ENCODE measurements at regions not wholly inside any gene's neighbourhood (a gene's known extent, or its start where the extent isn't known, plus 50 kb on each side); places are given as distances from the start of the nearest gene placed in this dataset.

GRCh38 chr12:4147031-4147481 lies 126.5 kb upstream of the CCND2 start:
- CTCF ChIA-PET (ENCODE audit: low intra/inter-chr PET ratio, low total read pairs) = no interaction called here

More at GRCh38 chr12:4147031-4147481, 126.5 kb upstream of the CCND2 start:
- no peak overlapping the region for H2AFZ ChIP-seq (ENCODE audit: low read length)
- ATAC-seq = no peak
- no peak overlapping the region for H3K9ac ChIP-seq (ENCODE audit: insufficient read depth, low read depth, low read length)
- no TSS peak for BruUV-seq (replicated peaks)
- TF ChIP-seq NCOA1 (CRISPR knock-in tag; IDR thresholded peaks at IDR 0.05) (no peak), FOXK1 (CRISPR knock-in tag; IDR thresholded peaks at IDR 0.05; ENCODE audit: borderline replicate concordance, low read depth) (no peak), NFYB (CRISPR knock-in tag; IDR thresholded peaks at IDR 0.05) (no peak), SNAI1 (CRISPR knock-in tag; IDR thresholded peaks at IDR 0.05; ENCODE audit: borderline replicate concordance) (no peak), KDM1A (CRISPR knock-in tag; IDR thresholded peaks at IDR 0.05) (no peak), ZNF512 (CRISPR knock-in tag; IDR thresholded peaks at IDR 0.05) (no peak), ZNF496 (CRISPR knock-in tag; IDR thresholded peaks at IDR 0.05; ENCODE audit: insufficient replicate concordance) (no peak), JUND (CRISPR knock-in tag; IDR thresholded peaks at IDR 0.05) (no peak), ZNF235 (CRISPR knock-in tag; IDR thresholded peaks at IDR 0.05; ENCODE audit: borderline replicate concordance) (no peak), PITX1 (CRISPR knock-in tag; IDR thresholded peaks at IDR 0.05) (no peak), MED8 (CRISPR knock-in tag; IDR thresholded peaks at IDR 0.05; ENCODE audit: insufficient replicate concordance) (no peak), ZNF264 (CRISPR knock-in tag; IDR thresholded peaks at IDR 0.05) (no peak)
- no peaks in the 10 kb centered on the region for H4K20me1 ChIP-seq (ENCODE audit: insufficient read depth, low read length)
- no peaks in the 10 kb centered on the region for H3K79me2 ChIP-seq (ENCODE audit: insufficient read depth, low read length)
- H3K4me2 ChIP-seq (ENCODE audit: low read depth, low read length) = no peak overlapping the region
- no peaks in the 10 kb centered on the region for H3K4me1 ChIP-seq (ENCODE audit: insufficient read depth, low read length)
- 53% methylated on average over 6 of the region's 7 CpGs for WGBS (ENCODE audit: low lambda C conversion rate)
- no peaks in the 10 kb centered on the region for H3K27me3 ChIP-seq (ENCODE audit: control insufficient read depth in 1 of 2, insufficient read depth in 2 of 2, low read length in 2 of 2)
- no peak for FAIRE-seq
- H3K4me3 ChIP-seq (replicated peaks in 1 of 3; ENCODE audit: insufficient read depth in 1 of 3, low read depth in 2 of 3, low read length in 3 of 3) = no peak overlapping the region
- DNase-seq (ENCODE audit: low spot score) = no peak
- H3K9me3 ChIP-seq (ENCODE audit: low read length) = no peaks in the 10 kb centered on the region
- POLR2A ChIA-PET = no interaction called here
- no peaks in the 10 kb centered on the region for H3K36me3 ChIP-seq (replicated peaks in 1 of 2; ENCODE audit: control insufficient read depth in 1 of 2, insufficient read depth in 2 of 2, low read length in 2 of 2)
- in situ Hi-C loops (cut with HindIII; ENCODE audit: extremely low pct_ligation_motif_present, low pct_unique_long_range_greater_than_20kb) = no loop called here
- intact Hi-C loops (cut with micrococcal nuclease; ENCODE audit: unreplicated experiment) = no loop called here
- H3K27ac ChIP-seq (ENCODE audit: extremely low read length, insufficient read depth, low read length) = no peak overlapping the region
